Panc1 (cell line): ENCODE measurements at regions not wholly inside any gene's neighbourhood (a gene's known extent, or its start where the extent isn't known, plus 50 kb on each side); places are given as distances from the start of the nearest gene placed in this dataset.

ENCODE experiments used
- ATAC-seq: fragments of 200-7000 bp; cut with Tn5 transposase; 2 replicates; pipeline ENCODE4 v1.9.1; 2020; ENCODE audit warnings: mild to moderate bottlenecking, moderate library complexity
- BruUV-seq: library from RNA; stranded (reverse); fragments of 400-500 nt; replicated peaks from 2 replicates; lab custom pipeline; 2021; lab: Mats Ljungman, UMichigan
- CTCF ChIA-PET: fragments of 300-600 bp; sonication (Branson Sonifier 250); formaldehyde crosslinking; loops from one replicate; lab custom pipeline; 2022; ENCODE audit warnings: antibody characterized with exemption; lab: Charles Lee
- POLR2A ChIA-PET: fragments of 300-600 bp; sonication (Branson Sonifier 250); formaldehyde crosslinking; loops from one replicate; lab custom pipeline; 2022; ENCODE audit warnings: antibody characterized with exemption; lab: Charles Lee
- DNase-seq: peaks from one replicate; pipeline ENCODE4 v3.0.0-alpha.2; 2010; ENCODE audit warnings: low read depth, low spot score
- H3K27ac ChIP-seq: 2 replicates; pipeline ENCODE4 v1.5.1; 2011; ENCODE audit warnings: mild to moderate bottlenecking, low read length, inconsistent platforms
- H3K27me3 ChIP-seq: fragments of 200-500 bp; sonication (Bioruptor generic); 2 replicates; pipeline ENCODE4 v1.6.0; 2014; ENCODE audit warnings: low read length, inconsistent platforms; ENCODE audit not compliant: control insufficient read depth, insufficient read depth
- H3K36me3 ChIP-seq: fragments of 200-500 bp; sonication (Bioruptor generic); 2 replicates; pipeline ENCODE4 v1.5.1; 2014; ENCODE audit warnings: inconsistent platforms, mild to moderate bottlenecking, low read length, moderate library complexity; ENCODE audit not compliant: control insufficient read depth, insufficient read depth
- H3K4me1 ChIP-seq: 2 replicates; pipeline ENCODE4 v1.5.1; 2011; ENCODE audit warnings: inconsistent platforms, mild to moderate bottlenecking, low read length, moderate library complexity; ENCODE audit not compliant: control insufficient read depth, insufficient read depth
- H3K4me3 ChIP-seq, 2 experiments: 2 replicates each; pipeline ENCODE4 v1.5.1; 2011 to 2012; ENCODE audit warnings: low read depth in 2 of 2, low read length in 2 of 2, mild to moderate bottlenecking in 2 of 2, inconsistent platforms in 1 of 2, moderate library complexity in 1 of 2
- H3K9me3 ChIP-seq: fragments of 200-500 bp; sonication (Bioruptor generic); 2 replicates; pipeline ENCODE4 v1.5.1; 2014; ENCODE audit warnings: low read depth, mild to moderate bottlenecking, inconsistent platforms, low read length, moderate library complexity; ENCODE audit not compliant: control insufficient read depth, insufficient read depth
- POLR2AphosphoS5 ChIP-seq: IDR thresholded peaks from 2 replicates; pipeline ENCODE4 v1.6.1; 2012; ENCODE audit warnings: mild to moderate bottlenecking, low read depth, low read length, moderate library complexity
- REST ChIP-seq, 2 experiments: IDR thresholded peaks; 2 replicates each; pipeline ENCODE4 v1.6.1; 2011 to 2012; ENCODE audit warnings: low read depth in 2 of 2, control low read depth in 1 of 2, low read length in 1 of 2, mild to moderate bottlenecking in 1 of 2, moderate library complexity in 1 of 2; ENCODE audit not compliant: insufficient read depth in 1 of 2
- SIN3A ChIP-seq: IDR thresholded peaks from 2 replicates; pipeline ENCODE4 v1.6.1; 2012; ENCODE audit warnings: low read depth, mild to moderate bottlenecking, low read length, moderate library complexity, borderline replicate concordance; ENCODE audit not compliant: insufficient read depth
- TCF7L2 ChIP-seq: IDR thresholded peaks from 2 replicates; pipeline ENCODE4 v1.6.1; 2011; ENCODE audit warnings: mild to moderate bottlenecking, low read depth, low read length, inconsistent platforms
- in situ Hi-C: cut with HindIII; loops from 2 replicates; pipeline ENCODE4 v1.10.0; 2016; ENCODE audit warnings: low sequenced_read_pairs, low pct_unique_long_range_greater_than_20kb
- intact Hi-C: fragments of 100-400 bp; cut with micrococcal nuclease; formaldehyde crosslinking; loops from one replicate; pipeline ENCODE4 v1.10.0; 2022; ENCODE audit not compliant: unreplicated experiment
- TF ChIP-seq, protein P1 (sequence below): fragments of 450-650 bp; IDR thresholded peaks from 2 replicates; pipeline ENCODE4 v1.5.1; 2017; ENCODE audit warnings: mild to moderate bottlenecking

DNA sequence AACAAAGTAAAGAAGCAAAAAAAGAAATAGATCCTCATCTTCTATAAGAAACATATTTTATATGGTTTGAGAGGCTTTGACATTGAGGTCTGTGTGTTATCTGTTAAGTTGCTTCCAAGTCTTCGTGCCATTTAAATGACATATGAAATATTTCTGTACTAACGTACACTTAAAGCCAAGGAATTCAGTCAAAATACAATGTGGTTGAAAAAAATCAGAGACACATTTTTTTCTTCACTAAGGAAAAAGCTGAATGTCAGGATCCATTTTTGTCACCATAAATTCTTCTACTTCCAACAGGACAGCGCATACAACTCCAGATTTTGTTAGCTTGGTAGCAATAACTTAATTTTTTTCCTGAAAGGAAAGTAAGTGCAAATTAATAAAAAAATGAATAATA lies 168.5 kb downstream of the FAT4 start:
- CTCF ChIA-PET = no interaction called here
- Histone ChIP-seq H3K27me3 (no peaks in the 10 kb centered on the region), H3K4me3 (no peak overlapping the region), H3K27ac (no peak overlapping the region), H3K4me1 (no peaks in the 10 kb centered on the region), H3K9me3 (no peaks in the 10 kb centered on the region), H3K36me3 (no peaks in the 10 kb centered on the region; the same call in 1 of the 2 replicates)
- no peak for TF ChIP-seq POLR2AphosphoS5
- TF ChIP-seq REST (IDR thresholded peaks at IDR 0.05; ENCODE audit: insufficient read depth in 1 of 2, low read depth in 2 of 2, low read length in 1 of 2) = no peak
- no peak for TF ChIP-seq TCF7L2
- TF ChIP-seq, protein P1, sequence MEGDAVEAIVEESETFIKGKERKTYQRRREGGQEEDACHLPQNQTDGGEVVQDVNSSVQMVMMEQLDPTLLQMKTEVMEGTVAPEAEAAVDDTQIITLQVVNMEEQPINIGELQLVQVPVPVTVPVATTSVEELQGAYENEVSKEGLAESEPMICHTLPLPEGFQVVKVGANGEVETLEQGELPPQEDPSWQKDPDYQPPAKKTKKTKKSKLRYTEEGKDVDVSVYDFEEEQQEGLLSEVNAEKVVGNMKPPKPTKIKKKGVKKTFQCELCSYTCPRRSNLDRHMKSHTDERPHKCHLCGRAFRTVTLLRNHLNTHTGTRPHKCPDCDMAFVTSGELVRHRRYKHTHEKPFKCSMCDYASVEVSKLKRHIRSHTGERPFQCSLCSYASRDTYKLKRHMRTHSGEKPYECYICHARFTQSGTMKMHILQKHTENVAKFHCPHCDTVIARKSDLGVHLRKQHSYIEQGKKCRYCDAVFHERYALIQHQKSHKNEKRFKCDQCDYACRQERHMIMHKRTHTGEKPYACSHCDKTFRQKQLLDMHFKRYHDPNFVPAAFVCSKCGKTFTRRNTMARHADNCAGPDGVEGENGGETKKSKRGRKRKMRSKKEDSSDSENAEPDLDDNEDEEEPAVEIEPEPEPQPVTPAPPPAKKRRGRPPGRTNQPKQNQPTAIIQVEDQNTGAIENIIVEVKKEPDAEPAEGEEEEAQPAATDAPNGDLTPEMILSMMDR = no peak
- TF ChIP-seq SIN3A = no peak
- in situ Hi-C loops = no loop called here
- DNase-seq (no peak), ATAC-seq (no peak)
- POLR2A ChIA-PET = no interaction called here
- intact Hi-C loops = no loop called here
- no TSS peak for BruUV-seq

DNA sequence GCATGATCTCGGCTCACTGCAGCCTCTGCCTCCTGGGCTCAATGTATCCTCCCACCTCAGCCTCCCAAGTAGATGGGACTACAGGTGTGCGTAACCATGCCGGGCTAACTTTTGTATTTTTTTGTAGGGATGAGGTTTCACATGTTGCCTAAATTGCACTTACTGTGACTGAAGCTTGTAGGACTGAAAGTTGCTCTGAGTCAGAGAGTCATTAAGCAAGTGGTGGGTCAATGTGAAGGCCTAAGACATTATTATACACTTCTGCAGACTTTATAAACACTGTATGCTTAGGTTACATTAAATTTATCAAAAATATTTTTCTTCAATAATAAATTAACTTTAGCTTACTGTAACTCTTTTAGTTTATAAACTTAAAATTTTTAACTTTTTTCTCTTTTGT lies 170.2 kb downstream of the FAT4 start:
- DNase-seq (no peak), ATAC-seq (no peak)
- Histone ChIP-seq H3K9me3 (no peaks in the 10 kb centered on the region), H3K36me3 (no peaks in the 10 kb centered on the region; the same call in 1 of the 2 replicates), H3K4me3 (no peak overlapping the region), H3K4me1 (no peaks in the 10 kb centered on the region), H3K27ac (no peak overlapping the region), H3K27me3 (no peaks in the 10 kb centered on the region)
- BruUV-seq = no TSS peak
- ChIA-PET CTCF (no interaction called here), POLR2A (interaction anchor here (0.6 kb wide), 1 partner anchor 27 kb away, joined by 3 read pairs; no protein-coding TSS in a partner anchor)
- TF ChIP-seq TCF7L2 (no peak), REST (IDR thresholded peaks at IDR 0.05; ENCODE audit: insufficient read depth in 1 of 2, low read depth in 2 of 2, low read length in 1 of 2) (no peak), SIN3A (no peak)
- in situ Hi-C loops = no loop called here
- intact Hi-C loops = no loop called here
